ENCODE measurements at regions not wholly inside any gene's neighbourhood (a gene's known extent, or its start where the extent isn't known, plus 50 kb on each side); places are given as distances from the start of the nearest gene placed in this dataset.

DNA sequence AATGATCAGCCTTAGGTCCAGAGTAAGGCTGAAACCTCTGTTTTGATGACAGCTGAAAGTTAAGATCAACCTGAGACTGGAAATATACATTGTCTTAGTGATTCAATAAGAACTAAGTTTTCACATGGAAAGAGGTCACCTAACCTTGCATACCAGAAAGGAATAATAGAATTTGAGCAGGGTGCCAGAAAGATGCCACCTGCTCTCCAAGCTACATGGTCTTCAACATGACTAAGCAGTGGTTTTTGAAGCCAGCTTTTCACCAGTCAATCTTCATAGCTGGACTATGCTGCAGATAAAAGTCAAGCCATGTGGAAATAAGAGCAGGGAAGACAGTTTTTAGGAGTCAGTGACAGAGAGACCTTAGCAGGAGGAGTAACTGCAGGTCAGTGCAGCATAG lies 589.4 kb upstream of the SYT4 start:
- no peak for TF ChIP-seq SIN3A (IDR thresholded peaks at IDR 0.05; ENCODE audit: borderline replicate concordance, insufficient read depth, low read length)
- TF ChIP-seq, protein P1, sequence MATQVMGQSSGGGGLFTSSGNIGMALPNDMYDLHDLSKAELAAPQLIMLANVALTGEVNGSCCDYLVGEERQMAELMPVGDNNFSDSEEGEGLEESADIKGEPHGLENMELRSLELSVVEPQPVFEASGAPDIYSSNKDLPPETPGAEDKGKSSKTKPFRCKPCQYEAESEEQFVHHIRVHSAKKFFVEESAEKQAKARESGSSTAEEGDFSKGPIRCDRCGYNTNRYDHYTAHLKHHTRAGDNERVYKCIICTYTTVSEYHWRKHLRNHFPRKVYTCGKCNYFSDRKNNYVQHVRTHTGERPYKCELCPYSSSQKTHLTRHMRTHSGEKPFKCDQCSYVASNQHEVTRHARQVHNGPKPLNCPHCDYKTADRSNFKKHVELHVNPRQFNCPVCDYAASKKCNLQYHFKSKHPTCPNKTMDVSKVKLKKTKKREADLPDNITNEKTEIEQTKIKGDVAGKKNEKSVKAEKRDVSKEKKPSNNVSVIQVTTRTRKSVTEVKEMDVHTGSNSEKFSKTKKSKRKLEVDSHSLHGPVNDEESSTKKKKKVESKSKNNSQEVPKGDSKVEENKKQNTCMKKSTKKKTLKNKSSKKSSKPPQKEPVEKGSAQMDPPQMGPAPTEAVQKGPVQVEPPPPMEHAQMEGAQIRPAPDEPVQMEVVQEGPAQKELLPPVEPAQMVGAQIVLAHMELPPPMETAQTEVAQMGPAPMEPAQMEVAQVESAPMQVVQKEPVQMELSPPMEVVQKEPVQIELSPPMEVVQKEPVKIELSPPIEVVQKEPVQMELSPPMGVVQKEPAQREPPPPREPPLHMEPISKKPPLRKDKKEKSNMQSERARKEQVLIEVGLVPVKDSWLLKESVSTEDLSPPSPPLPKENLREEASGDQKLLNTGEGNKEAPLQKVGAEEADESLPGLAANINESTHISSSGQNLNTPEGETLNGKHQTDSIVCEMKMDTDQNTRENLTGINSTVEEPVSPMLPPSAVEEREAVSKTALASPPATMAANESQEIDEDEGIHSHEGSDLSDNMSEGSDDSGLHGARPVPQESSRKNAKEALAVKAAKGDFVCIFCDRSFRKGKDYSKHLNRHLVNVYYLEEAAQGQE (IDR thresholded peaks at IDR 0.05; ENCODE audit: insufficient read depth in 1 of 2, low read depth in 2 of 2, low read length in 2 of 2): no peak
- TF ChIP-seq FOXP2 (optimal IDR thresholded peaks at IDR 0.05; ENCODE audit: borderline replicate concordance, extremely low read depth, extremely low read length, insufficient read depth): no peak
- TF ChIP-seq POLR2AphosphoS5 (IDR thresholded peaks at IDR 0.05; ENCODE audit: low read depth, low read length): no peak
- no peak for TF ChIP-seq TAF1 (IDR thresholded peaks at IDR 0.05; ENCODE audit: borderline replicate concordance, insufficient read depth, low read length)

GRCh38 chr18:43868497-43868995 lies 591.3 kb upstream of the SYT4 start:
- TF ChIP-seq SIN3A (IDR thresholded peaks at IDR 0.05; ENCODE audit: borderline replicate concordance, insufficient read depth, low read length) (peak; percentile 53; the same call in 1 of the 2 replicates), FOXP2 (optimal IDR thresholded peaks at IDR 0.05; ENCODE audit: borderline replicate concordance, extremely low read depth, extremely low read length, insufficient read depth) (no peak)

DNA sequence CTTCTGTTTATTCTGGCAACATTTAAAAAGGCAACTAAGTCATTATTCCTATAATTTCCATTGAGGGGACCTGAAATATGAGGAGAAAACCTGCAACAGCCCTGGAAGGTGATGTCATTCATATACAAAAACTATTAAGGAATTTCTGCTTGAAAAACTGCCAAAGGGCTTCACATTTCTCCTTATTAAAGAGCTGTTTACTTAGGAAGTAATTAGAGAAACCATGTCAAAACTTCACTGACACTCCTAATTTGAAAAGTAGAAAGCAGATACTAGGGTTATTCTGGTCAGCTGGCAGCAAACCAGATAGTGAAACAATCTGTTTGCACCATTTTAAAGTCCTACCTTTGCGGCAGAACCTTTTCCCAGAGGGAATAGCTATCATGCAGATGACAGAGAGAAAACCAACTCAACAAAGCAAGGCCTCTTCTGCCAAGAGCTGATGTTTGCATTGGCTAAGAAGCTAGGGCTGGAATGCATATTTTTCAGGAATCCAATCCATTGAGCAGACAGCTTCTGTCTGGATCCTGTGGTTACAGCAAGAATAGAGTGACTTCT lies 592.2 kb upstream of the SYT4 start:
- TF ChIP-seq, protein P1 (IDR thresholded peaks at IDR 0.05; ENCODE audit: insufficient read depth in 1 of 2, low read depth in 2 of 2, low read length in 2 of 2): peak in 1 of 2 experiments; percentile 62; a peak in 2 of 4 replicates
- TF ChIP-seq SIN3A (IDR thresholded peaks at IDR 0.05; ENCODE audit: borderline replicate concordance, insufficient read depth, low read length): peak; percentile 46; the same call in 1 of the 2 replicates
- TF ChIP-seq POLR2AphosphoS5 (IDR thresholded peaks at IDR 0.05; ENCODE audit: low read depth, low read length): peak; percentile 53; the same call in 1 of the 2 replicates
- no peak; the same call in 1 of the 2 replicates for TF ChIP-seq TAF1 (IDR thresholded peaks at IDR 0.05; ENCODE audit: borderline replicate concordance, insufficient read depth, low read length)
- peak; percentile 17 for TF ChIP-seq FOXP2 (optimal IDR thresholded peaks at IDR 0.05; ENCODE audit: borderline replicate concordance, extremely low read depth, extremely low read length, insufficient read depth)

- TF ChIP-seq SIN3A (IDR thresholded peaks at IDR 0.05; ENCODE audit: borderline replicate concordance, insufficient read depth, low read length) (no peak), FOXP2 (optimal IDR thresholded peaks at IDR 0.05; ENCODE audit: borderline replicate concordance, extremely low read depth, extremely low read length, insufficient read depth) (no peak), TAF1 (IDR thresholded peaks at IDR 0.05; ENCODE audit: borderline replicate concordance, insufficient read depth, low read length) (no peak), POLR2AphosphoS5 (IDR thresholded peaks at IDR 0.05; ENCODE audit: low read depth, low read length) (no peak)
- TF ChIP-seq, protein P1 (IDR thresholded peaks at IDR 0.05; ENCODE audit: insufficient read depth in 1 of 2, low read depth in 2 of 2, low read length in 2 of 2): no peak
These were observed 593.3 kb upstream of the SYT4 start for GRCh38 chr18:43870626-43871025.

- TF ChIP-seq FOXP2 (optimal IDR thresholded peaks at IDR 0.05; ENCODE audit: borderline replicate concordance, extremely low read depth, extremely low read length, insufficient read depth): no peak
- TF ChIP-seq SIN3A (IDR thresholded peaks at IDR 0.05; ENCODE audit: borderline replicate concordance, insufficient read depth, low read length): no peak
- TF ChIP-seq POLR2AphosphoS5 (IDR thresholded peaks at IDR 0.05; ENCODE audit: low read depth, low read length): no peak
- no peak for TF ChIP-seq TAF1 (IDR thresholded peaks at IDR 0.05; ENCODE audit: borderline replicate concordance, insufficient read depth, low read length)
- TF ChIP-seq, protein P1 (IDR thresholded peaks at IDR 0.05; ENCODE audit: insufficient read depth in 1 of 2, low read depth in 2 of 2, low read length in 2 of 2): no peak
These were observed 598.2 kb upstream of the SYT4 start for GRCh38 chr18:43875511-43875910.

Measured in PFSK-1 (cell line).